ENCODE measurements at regions not wholly inside any gene's neighbourhood (a gene's known extent, or its start where the extent isn't known, plus 50 kb on each side); places are given as distances from the start of the nearest gene placed in this dataset.

DNA sequence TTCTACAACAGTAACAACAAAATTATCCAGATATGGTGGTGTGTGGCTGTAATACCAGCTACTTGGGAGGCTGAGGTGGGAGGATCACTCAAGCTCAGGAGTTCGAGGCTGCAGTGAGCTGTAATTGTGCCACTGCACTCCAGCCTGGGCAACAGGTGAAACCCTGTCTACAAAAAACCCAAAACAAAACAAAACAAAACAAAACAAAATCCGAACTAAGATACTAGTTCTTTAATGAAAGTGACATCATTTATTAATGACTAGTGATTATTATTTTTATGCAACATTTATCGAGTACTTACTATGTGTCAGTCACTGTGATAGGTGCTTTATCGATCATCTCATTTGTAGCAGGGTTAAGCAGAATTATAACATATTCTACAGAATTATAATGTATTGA is 196.9 kb upstream of the GDNF start:
- Histone ChIP-seq H3K4me1 (ENCODE audit: low read length) (no peaks in the 10 kb centered on the region), H3K4me2 (ENCODE audit: low read length) (no peak overlapping the region), H3K27ac (ENCODE audit: low read length) (no peak overlapping the region), H3K79me2 (ENCODE audit: low read length) (no peaks in the 10 kb centered on the region), H4K20me1 (ENCODE audit: insufficient read depth, low read length) (no peaks in the 10 kb centered on the region), H3K27me3 (ENCODE audit: low read depth, low read length) (no peaks in the 10 kb centered on the region), H2AFZ (ENCODE audit: low read depth, low read length) (no peak overlapping the region), H3K36me3 (replicated peaks; ENCODE audit: low read depth, low read length) (no peaks in the 10 kb centered on the region), H3K9me3 (ENCODE audit: insufficient read depth, low read length) (no peaks in the 10 kb centered on the region), H3K9ac (ENCODE audit: low read length) (no peak overlapping the region), H3K4me3 (ENCODE audit: low read length) (no peak overlapping the region)
- TF ChIP-seq EZH2phosphoT487 (IDR thresholded peaks at IDR 0.05; ENCODE audit: low read depth): no peak
- TF ChIP-seq, protein P1, sequence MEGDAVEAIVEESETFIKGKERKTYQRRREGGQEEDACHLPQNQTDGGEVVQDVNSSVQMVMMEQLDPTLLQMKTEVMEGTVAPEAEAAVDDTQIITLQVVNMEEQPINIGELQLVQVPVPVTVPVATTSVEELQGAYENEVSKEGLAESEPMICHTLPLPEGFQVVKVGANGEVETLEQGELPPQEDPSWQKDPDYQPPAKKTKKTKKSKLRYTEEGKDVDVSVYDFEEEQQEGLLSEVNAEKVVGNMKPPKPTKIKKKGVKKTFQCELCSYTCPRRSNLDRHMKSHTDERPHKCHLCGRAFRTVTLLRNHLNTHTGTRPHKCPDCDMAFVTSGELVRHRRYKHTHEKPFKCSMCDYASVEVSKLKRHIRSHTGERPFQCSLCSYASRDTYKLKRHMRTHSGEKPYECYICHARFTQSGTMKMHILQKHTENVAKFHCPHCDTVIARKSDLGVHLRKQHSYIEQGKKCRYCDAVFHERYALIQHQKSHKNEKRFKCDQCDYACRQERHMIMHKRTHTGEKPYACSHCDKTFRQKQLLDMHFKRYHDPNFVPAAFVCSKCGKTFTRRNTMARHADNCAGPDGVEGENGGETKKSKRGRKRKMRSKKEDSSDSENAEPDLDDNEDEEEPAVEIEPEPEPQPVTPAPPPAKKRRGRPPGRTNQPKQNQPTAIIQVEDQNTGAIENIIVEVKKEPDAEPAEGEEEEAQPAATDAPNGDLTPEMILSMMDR (IDR thresholded peaks at IDR 0.05; ENCODE audit: low read depth, low read length): no peak

DNA sequence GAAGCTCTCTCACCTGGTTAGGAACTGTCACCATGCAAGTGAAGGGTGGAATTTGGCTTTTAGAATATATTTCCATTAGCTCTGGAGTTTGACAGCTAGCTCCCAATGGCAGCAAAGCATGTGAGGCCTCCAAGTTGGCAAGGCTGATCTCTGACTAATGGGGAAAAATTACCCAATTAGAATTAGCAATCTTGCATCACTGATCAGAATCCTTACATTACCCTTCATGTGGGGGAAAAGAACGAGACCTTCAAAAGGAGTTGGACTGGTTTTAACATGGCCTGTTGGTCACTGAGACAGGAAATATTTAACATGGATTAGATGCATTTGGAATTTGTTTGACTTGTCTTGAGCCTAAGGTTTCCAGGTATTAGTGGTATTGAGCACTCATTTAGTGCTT is 192.3 kb upstream of the GDNF start:
- H3K79me2 ChIP-seq (ENCODE audit: low read length): no peaks in the 10 kb centered on the region
- no peak overlapping the region for H3K9ac ChIP-seq (ENCODE audit: low read length)
- H3K4me1 ChIP-seq (ENCODE audit: low read length): no peaks in the 10 kb centered on the region
- H4K20me1 ChIP-seq (ENCODE audit: insufficient read depth, low read length): no peaks in the 10 kb centered on the region
- H3K4me3 ChIP-seq (ENCODE audit: low read length): no peak overlapping the region
- H3K27ac ChIP-seq (ENCODE audit: low read length): no peak overlapping the region
- H3K27me3 ChIP-seq (ENCODE audit: low read depth, low read length): no peaks in the 10 kb centered on the region
- no peak overlapping the region for H2AFZ ChIP-seq (ENCODE audit: low read depth, low read length)
- TF ChIP-seq, protein P1 (IDR thresholded peaks at IDR 0.05; ENCODE audit: low read depth, low read length): no peak
- no peak for TF ChIP-seq EZH2phosphoT487 (IDR thresholded peaks at IDR 0.05; ENCODE audit: low read depth)
- no peak overlapping the region for H3K4me2 ChIP-seq (ENCODE audit: low read length)
- H3K36me3 ChIP-seq (replicated peaks; ENCODE audit: low read depth, low read length): no peaks in the 10 kb centered on the region
- H3K9me3 ChIP-seq (ENCODE audit: insufficient read depth, low read length): no peaks in the 10 kb centered on the region

DNA sequence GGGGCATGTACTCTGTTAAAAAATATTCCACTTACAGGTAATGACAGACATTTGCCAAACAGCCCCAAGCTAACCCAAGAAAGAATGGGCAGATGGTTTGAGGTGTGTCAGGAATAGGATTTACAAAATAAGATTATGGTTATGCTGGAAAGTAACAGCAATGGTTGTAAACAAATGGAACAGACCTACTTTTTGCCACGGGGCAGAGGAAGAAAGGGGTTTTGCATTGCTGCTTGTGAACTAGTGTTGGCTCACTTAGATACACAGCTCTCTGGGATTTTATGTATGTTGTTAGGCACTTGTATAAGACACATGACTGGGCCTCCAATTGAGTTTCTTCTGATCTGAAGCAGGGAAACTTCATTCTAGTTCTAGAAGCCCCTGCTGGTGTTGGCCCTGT is 191.5 kb upstream of the GDNF start:
- no peaks in the 10 kb centered on the region for H3K4me1 ChIP-seq (ENCODE audit: low read length)
- H3K4me3 ChIP-seq (ENCODE audit: low read length): no peak overlapping the region
- H3K9ac ChIP-seq (ENCODE audit: low read length): no peak overlapping the region
- no peaks in the 10 kb centered on the region for H3K79me2 ChIP-seq (ENCODE audit: low read length)
- no peaks in the 10 kb centered on the region for H4K20me1 ChIP-seq (ENCODE audit: insufficient read depth, low read length)
- H3K36me3 ChIP-seq (replicated peaks; ENCODE audit: low read depth, low read length): no peaks in the 10 kb centered on the region
- H3K27ac ChIP-seq (ENCODE audit: low read length): no peak overlapping the region
- H3K4me2 ChIP-seq (ENCODE audit: low read length): no peak overlapping the region
- no peaks in the 10 kb centered on the region for H3K9me3 ChIP-seq (ENCODE audit: insufficient read depth, low read length)
- no peak overlapping the region for H2AFZ ChIP-seq (ENCODE audit: low read depth, low read length)
- H3K27me3 ChIP-seq (ENCODE audit: low read depth, low read length): no peaks in the 10 kb centered on the region
- TF ChIP-seq EZH2phosphoT487 (IDR thresholded peaks at IDR 0.05; ENCODE audit: low read depth): no peak
- TF ChIP-seq, protein P1 (IDR thresholded peaks at IDR 0.05; ENCODE audit: low read depth, low read length): no peak

DNA sequence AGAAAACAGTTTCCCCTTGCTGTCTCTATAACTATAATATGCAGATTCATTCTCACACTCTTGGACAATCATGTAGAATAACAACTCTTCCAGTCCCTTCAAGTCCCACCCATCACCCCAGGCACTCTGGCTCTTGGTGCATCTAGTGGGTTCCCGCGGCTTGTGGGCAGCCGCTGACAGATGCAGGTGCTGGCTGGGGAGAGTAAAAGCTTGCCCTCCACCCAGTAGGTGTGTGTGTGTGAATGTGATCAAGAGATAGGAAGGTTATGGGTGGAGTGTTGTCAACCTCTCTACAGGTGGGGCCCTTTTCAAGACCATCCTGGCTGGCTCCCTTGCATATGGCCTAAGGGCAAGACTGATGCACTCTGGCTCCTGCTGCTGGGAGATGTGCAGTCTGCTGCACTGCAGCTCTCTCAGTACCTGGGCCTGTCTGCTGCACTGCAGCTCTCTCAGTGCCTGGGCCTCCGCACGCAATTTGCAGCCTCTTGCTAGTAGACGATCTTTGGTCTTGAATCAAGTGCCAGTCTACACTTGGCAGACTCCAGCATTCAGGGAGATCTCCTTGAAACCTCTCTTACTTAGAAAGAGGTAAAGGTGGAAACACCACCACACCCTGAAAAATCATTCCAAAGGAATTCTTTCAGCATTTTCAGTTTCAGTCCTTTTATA is 189.7 kb upstream of the GDNF start:
- Histone ChIP-seq H3K27me3 (ENCODE audit: low read depth, low read length) (no peaks in the 10 kb centered on the region), H3K79me2 (ENCODE audit: low read length) (no peaks in the 10 kb centered on the region), H3K9me3 (ENCODE audit: insufficient read depth, low read length) (no peaks in the 10 kb centered on the region), H3K36me3 (replicated peaks; ENCODE audit: low read depth, low read length) (no peaks in the 10 kb centered on the region), H3K4me2 (ENCODE audit: low read length) (no peak overlapping the region), H3K4me3 (ENCODE audit: low read length) (no peak overlapping the region), H3K27ac (ENCODE audit: low read length) (no peak overlapping the region), H3K9ac (ENCODE audit: low read length) (no peak overlapping the region), H3K4me1 (ENCODE audit: low read length) (no peaks in the 10 kb centered on the region), H4K20me1 (ENCODE audit: insufficient read depth, low read length) (no peaks in the 10 kb centered on the region), H2AFZ (ENCODE audit: low read depth, low read length) (no peak overlapping the region)
- TF ChIP-seq EZH2phosphoT487 (IDR thresholded peaks at IDR 0.05; ENCODE audit: low read depth): no peak
- TF ChIP-seq, protein P1 (IDR thresholded peaks at IDR 0.05; ENCODE audit: low read depth, low read length): no peak

Data from OCI-LY3 (cell line).